ENCODE measurements at regions not wholly inside any gene's neighbourhood (a gene's known extent, or its start where the extent isn't known, plus 50 kb on each side); places are given as distances from the start of the nearest gene placed in this dataset.

DNA sequence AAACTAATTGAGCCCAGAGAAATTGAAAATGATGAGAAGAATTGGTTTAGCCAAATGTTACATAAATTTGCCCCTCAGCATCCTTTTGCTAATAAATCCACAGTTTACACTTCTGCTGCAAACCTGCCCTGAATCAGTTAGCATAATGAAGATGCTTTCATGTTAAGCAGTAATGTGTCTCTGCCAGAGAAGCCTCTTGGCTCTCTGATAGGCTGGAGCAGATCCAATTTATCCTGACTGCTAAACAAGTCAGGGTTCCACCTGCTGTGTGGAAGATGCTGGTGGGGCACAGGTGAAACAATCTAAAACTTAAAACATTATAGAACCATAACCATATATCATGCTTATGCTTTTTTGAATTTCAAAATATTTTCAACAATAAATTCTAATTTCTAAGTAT lies 946.8 kb downstream of the OTOL1 start:
- no peak for DNase-seq

GRCh38 chr3:162468791-162469190 lies 972.2 kb downstream of the OTOL1 start:
- DNase-seq, result no peak

DNA sequence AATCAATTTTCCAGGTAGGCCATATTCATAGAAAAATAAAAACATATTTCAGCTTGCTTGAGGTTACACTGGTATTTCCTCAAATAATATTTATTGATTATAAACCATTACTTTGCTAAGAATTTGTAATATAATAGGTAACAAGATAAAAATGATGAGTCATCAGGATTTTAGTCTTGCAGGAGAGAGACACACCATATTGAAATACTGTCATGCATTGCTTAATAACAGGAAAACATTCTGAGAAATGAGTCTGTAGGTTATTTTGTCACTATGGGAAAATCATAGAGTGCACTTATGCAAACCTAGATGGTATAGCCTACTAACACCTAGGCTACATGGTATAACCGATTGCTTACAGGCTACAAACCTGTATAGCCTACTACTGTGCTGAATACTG lies 990.5 kb downstream of the OTOL1 start:
- DNase-seq, result peak; percentile 7

DNA sequence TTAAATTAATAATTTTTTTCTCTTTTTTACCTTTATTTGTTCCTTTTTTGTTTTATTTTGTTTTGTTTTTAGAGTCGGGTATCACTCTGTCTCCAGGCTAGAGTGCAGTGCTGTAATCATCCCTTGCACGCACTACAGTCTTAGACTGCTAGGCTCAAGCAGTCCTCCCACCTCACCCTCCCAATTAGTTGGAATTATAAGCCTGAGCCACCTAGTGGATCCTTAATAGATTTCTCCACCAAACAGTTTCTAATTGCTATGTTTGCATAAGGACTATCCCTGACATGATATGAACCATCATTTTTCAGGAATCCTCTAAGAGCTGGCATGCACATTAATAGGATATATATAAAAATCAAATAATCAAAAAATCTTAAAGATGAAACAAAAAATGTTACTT lies 993.2 kb downstream of the OTOL1 start:
- DNase-seq, result peak; percentile 22

- peak; percentile 53 for DNase-seq
These were observed 995.3 kb downstream of the OTOL1 start for GRCh38 chr3:162491952-162492351.

DNA sequence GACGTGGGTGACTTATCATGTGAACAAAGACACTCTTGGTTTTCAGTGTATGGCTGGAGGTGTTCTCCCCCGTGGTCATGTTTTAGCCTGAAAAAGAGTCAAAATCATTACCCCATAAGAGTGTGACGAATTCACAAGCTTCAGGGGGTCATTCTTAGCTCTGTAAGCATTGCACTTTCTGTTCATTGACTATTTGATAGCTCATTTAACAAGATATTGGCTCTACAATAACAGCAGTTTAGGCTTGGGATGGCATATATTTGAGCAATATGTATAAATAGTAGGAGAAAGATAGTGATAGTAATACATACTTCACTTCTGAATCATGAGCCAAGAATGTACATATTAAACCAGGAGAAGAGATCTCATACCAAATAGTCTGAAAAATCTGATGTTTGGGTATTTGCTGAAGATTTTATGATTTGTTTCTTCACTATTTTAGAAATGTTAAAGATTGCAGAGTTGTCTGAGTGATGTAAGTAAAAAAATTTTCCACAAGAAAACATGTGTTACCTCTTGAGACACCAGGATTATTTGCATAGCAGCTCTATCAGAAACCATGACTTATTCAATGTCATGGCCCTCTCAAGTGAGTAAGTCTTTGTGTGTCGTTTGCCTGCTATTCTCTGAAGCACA lies 996.0 kb downstream of the OTOL1 start:
- DNase-seq, result peak; percentile 90

GRCh38 chr3:162498626-162499025 lies 1002.0 kb downstream of the OTOL1 start:
- DNase-seq, result no peak

- DNase-seq, result peak; percentile 54
These were observed 1010.8 kb downstream of the OTOL1 start for GRCh38 chr3:162507397-162507796.

DNA sequence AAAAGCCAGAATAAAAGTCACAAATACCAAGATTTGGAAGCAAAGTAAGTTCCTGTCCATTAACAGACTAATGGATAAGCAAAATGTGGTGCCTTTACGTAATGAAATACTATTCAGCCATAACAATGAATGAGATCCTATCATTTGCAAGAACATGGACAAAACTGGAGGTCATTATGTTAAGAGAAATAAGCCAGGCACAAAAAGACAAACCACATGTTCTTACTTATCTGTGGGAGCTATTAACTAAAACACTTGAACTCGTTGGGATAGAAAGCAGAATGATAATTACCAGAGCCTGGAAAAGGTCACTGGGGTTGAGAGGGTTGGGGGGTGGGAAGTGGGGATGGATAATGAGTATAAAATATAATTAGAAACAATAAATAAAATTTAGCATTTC lies 1015.9 kb downstream of the OTOL1 start:
- no peak for DNase-seq

- DNase-seq, result no peak
These were observed 1020.5 kb downstream of the OTOL1 start for GRCh38 chr3:162517110-162517509.

GRCh38 chr3:162521669-162522068 lies 1025.1 kb downstream of the OTOL1 start:
- no peak for DNase-seq

- DNase-seq, result peak; percentile 96
These were observed 1028.6 kb downstream of the OTOL1 start for GRCh38 chr3:162525066-162525742.

DNA sequence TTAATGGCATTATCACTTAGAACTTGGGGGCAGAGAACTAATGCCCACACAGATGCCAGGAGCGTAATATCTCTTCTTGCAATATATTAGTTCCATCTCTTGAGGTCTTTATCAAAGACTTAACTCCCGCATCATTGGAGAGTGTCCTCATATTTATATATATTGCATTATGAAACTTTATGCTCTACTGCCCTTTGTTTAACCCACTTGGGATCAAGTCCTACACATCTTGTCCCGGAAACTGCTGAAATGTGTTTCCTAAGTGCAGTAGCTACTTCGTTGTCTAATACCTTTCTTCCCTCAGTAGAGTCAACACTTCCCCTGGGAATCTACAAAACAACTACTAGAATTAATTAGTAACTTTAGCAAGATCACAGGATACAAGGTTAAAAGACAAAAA lies 1029.2 kb downstream of the OTOL1 start:
- peak; percentile 32 for DNase-seq

DNA sequence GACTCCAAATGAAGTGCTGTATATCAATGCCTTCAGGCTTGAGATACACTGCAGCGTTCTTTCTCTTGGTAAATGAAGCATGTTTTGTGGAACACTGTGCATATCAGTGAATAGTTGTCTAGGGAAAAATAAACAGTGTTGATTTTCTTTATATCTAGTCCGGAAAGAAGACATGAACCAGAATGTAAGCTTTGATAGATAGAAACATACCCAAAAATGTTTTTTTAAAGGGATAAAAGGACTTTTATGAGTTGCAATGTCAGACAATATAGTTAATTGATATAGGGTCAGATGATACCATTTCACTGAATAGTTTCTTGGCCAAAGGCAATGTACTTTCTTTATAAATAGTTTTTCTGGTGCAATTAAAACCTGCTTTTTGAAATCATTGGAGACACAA lies 1037.8 kb downstream of the OTOL1 start:
- no peak for DNase-seq

DNA sequence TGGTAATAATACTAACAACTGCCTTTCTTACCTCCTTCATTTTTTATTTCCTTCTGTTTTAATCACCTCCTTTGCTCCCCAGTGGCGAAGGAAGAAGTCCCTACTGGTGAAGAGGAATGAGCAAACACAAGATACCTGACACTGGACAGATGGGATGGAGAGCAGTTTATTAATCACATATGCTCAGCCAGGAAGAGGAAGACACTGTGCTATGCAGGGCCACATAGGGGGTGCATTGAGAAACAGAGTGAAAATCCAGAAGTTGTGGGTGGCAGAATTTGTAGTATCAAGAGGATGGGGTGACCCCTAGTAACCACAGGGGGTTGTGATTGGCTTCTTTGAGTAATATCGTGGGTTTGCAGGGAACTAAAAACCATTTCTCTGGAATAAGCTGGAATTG lies 1041.9 kb downstream of the OTOL1 start:
- peak; percentile 47 for DNase-seq

- DNase-seq, result peak; percentile 70
These were observed 1042.3 kb downstream of the OTOL1 start for GRCh38 chr3:162538906-162539305.

DNA sequence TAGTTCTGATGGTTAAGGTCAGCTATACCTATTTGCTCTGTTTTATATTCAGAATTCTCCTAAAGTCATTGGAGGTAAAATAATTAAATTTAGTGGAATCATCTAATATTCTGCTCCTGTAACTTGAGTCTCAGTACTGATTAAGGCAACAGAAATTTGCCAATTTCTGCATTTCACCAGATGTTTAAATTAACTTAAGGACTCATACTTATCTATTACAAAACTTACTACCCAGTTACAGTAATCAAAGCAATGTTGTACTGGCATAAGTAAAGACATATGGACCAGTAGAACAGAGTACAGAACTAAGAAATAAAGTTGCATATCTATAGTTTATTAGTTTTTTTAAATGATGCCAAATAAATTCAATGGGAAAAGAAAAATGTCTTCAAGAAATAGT lies 1043.8 kb downstream of the OTOL1 start:
- no peak for DNase-seq

DNA sequence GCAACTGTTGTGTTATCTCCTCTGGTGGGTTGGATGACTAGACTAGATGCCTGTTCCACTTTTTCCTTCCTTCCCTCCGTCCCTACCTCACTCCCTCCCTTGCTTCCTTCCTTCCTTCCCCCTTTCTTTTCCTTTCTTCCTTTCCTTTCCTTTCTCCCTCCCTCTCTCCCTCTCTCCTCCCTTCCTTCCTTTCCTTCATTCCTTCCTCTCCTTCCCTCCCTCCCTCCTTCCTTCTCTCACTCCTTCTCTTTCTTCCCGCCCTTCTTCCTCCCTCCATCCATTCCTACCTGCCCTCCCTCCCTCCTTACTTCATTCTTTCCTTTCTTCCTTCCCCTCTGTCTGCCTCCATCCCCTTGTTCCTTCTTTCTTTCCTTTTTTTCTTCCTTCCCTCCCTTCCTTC lies 1045.3 kb downstream of the OTOL1 start:
- no peak for DNase-seq

DNA sequence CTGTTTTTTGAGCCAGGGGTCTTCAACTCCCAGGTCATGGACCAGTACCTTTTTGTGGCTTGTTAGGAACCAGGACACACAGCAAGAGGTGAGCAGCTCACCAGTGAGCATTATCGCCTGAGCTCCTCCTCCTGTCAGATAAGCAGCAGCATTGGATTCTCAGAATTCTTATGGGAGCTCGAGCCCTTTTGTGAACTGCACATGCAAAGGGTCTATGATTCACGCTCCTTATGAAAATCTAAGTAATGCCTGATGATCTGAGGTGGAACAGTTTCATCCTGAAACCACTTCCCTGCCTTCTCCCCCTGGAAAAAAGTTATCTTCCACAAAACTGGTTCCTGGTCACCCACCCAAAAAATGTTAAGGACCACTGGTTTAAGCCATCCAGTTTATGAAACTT lies 1047.6 kb downstream of the OTOL1 start:
- no peak for DNase-seq

- no peak for DNase-seq
These were observed 1050.3 kb downstream of the OTOL1 start for GRCh38 chr3:162546910-162547309.

DNA sequence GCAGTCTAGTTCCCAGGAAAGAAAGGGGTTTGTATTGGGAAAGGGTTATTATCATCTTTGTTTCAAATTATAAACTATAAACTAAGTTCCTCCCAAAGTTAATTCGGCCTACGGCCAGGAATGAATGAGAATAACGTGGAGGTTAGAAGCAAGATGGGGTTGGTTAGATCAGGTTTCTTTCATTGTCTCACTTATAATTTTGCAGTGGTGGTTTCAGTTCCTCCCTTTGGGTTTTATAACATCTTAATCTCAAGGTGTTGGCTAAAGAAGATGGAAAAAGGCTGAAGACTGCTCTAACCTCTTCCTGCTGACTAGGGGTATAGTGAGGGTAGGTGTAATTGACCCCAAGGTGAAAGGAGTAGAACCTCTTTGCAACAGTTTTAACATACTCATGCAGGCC lies 1050.7 kb downstream of the OTOL1 start:
- no peak for DNase-seq

GRCh38 chr3:162555761-162556160 lies 1059.2 kb downstream of the OTOL1 start:
- no peak for DNase-seq

- DNase-seq, result no peak
These were observed 1061.4 kb downstream of the OTOL1 start for GRCh38 chr3:162558016-162558415.

- DNase-seq, result no peak
These were observed 1072.1 kb downstream of the OTOL1 start for GRCh38 chr3:162568706-162569105.

GRCh38 chr3:162569314-162569713 lies 1072.7 kb downstream of the OTOL1 start:
- DNase-seq, result no peak

All from HCEC 1CT (cell line).